GM23248 (cell line): ENCODE measurements at regions not wholly inside any gene's neighbourhood (a gene's known extent, or its start where the extent isn't known, plus 50 kb on each side); places are given as distances from the start of the nearest gene placed in this dataset.

ENCODE experiments used
- DNase-seq: peaks from one replicate; pipeline ENCODE4 v3.0.0-alpha.2; 2015
- H2AFZ ChIP-seq: fragments of 200-600 bp; sonication (generic); 2 replicates; pipeline ENCODE4 v1.6.1; 2016; ENCODE audit warnings: antibody characterized with exemption
- H3F3A ChIP-seq: fragments of 200-600 bp; sonication (generic); 2 replicates; pipeline ENCODE4 v1.6.1; 2016; ENCODE audit warnings: mild to moderate bottlenecking, antibody characterized with exemption, mixed run types; ENCODE audit not compliant: insufficient read depth
- H3K27ac ChIP-seq: fragments of 200-600 bp; sonication (generic); 2 replicates; pipeline ENCODE4 v1.5.1; 2016; ENCODE audit warnings: mild to moderate bottlenecking
- H3K27me3 ChIP-seq: fragments of 200-600 bp; sonication (generic); replicated peaks from 2 replicates; pipeline ENCODE4 v1.6.1; 2016; ENCODE audit warnings: mild to moderate bottlenecking; ENCODE audit not compliant: insufficient read depth
- H3K36me3 ChIP-seq: fragments of 200-600 bp; sonication (generic); 2 replicates; pipeline ENCODE4 v1.6.1; 2016; ENCODE audit warnings: low read depth, mild to moderate bottlenecking
- H3K4me1 ChIP-seq: fragments of 200-600 bp; sonication (generic); 2 replicates; pipeline ENCODE4 v1.6.1; 2016; ENCODE audit warnings: mild to moderate bottlenecking; ENCODE audit not compliant: insufficient read depth
- H3K4me2 ChIP-seq: fragments of 200-600 bp; sonication (generic); one replicate; pipeline ENCODE4 v1.6.1; 2016; ENCODE audit warnings: mild to moderate bottlenecking; ENCODE audit not compliant: unreplicated experiment
- H3K4me3 ChIP-seq: fragments of 200-600 bp; sonication (generic); 2 replicates; pipeline ENCODE4 v1.5.1; 2016; ENCODE audit warnings: mild to moderate bottlenecking
- H3K79me2 ChIP-seq: fragments of 200-600 bp; sonication (generic); 2 replicates; pipeline ENCODE4 v1.6.1; 2016; ENCODE audit warnings: mild to moderate bottlenecking; ENCODE audit not compliant: insufficient read depth
- H3K9ac ChIP-seq: fragments of 200-600 bp; sonication (generic); 2 replicates; pipeline ENCODE4 v1.6.1; 2016; ENCODE audit warnings: mild to moderate bottlenecking
- H3K9me2 ChIP-seq: fragments of 200-600 bp; sonication (generic); 2 replicates; pipeline ENCODE4 v1.6.1; 2016; ENCODE audit warnings: mixed run types, mild to moderate bottlenecking, moderate library complexity; ENCODE audit not compliant: insufficient read depth
- H3K9me3 ChIP-seq: fragments of 200-600 bp; sonication (generic); one replicate; pipeline ENCODE4 v1.6.1; 2017; ENCODE audit warnings: low read depth
- H4K20me1 ChIP-seq: fragments of 200-600 bp; sonication (generic); 2 replicates; pipeline ENCODE4 v1.6.0; 2016; ENCODE audit not compliant: insufficient read depth
- EZH2 ChIP-seq: fragments of 200-600 bp; sonication (generic); IDR thresholded peaks from 2 replicates; pipeline ENCODE4 v1.6.1; 2018; ENCODE audit warnings: antibody characterized with exemption, mild to moderate bottlenecking; ENCODE audit not compliant: insufficient read depth, poor library complexity, severe bottlenecking
- EZH2phosphoT487 ChIP-seq: fragments of 200-600 bp; sonication (generic); IDR thresholded peaks from 2 replicates; pipeline ENCODE4 v1.6.1; 2018; ENCODE audit warnings: antibody characterized with exemption, moderate library complexity, mild to moderate bottlenecking, low read depth; ENCODE audit not compliant: insufficient read depth
- WGBS, 2 experiments: methylation state at CpG; one replicate each; pipeline ENCODE4 v1.1.6; 2015 to 2017; ENCODE audit warnings: low lambda C conversion rate in 2 of 2, low coverage in 1 of 2; ENCODE audit errors: missing lambda C conversion rate in 2 of 2; 5-methylcytosine and 5-hydroxymethylcytosine counted together
- in situ Hi-C: fragments of 300-500 bp; cut with MboI; formaldehyde crosslinking; loops from 2 replicates; pipeline ENCODE4 v1.15.0; 2020

DNA sequence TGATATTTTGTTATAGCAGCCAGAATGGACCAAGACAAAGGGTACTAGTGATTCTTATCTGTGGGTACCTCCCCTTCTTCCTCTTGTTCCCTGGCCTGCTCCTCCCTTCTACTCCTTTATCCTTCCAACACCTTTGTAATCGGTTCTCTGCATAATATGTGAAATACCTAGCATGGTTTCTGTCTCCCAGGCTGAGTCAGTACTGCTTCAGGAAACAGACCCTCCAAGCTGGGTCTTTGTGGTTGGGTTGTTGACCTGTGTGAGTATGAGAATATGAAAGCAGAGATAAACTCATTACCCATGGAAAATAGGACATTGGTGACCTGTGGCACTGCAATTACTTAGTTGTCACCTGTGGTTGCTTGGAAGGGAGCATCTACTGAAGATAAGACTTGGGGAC is 69.3 kb upstream of the KLF13 start:
- in situ Hi-C loops: no loop called here
- no peak overlapping the region for H3K4me2 ChIP-seq
- H3K4me3 ChIP-seq: no peak overlapping the region
- WGBS, 2 experiments: 32 to 46% methylated on average over 1 of the region's 1 CpG
- no peaks in the 10 kb centered on the region for H3K9me2 ChIP-seq
- H3K27ac ChIP-seq: no peak overlapping the region
- H3K9ac ChIP-seq: no peak overlapping the region
- no peak overlapping the region for H2AFZ ChIP-seq
- no peaks in the 10 kb centered on the region for H3K36me3 ChIP-seq
- no peaks in the 10 kb centered on the region for H3K4me1 ChIP-seq
- TF ChIP-seq EZH2phosphoT487 (no peak), EZH2 (no peak)
- no peaks in the 10 kb centered on the region for H3K79me2 ChIP-seq
- no peaks in the 10 kb centered on the region for H3F3A ChIP-seq
- no peak for DNase-seq
- H3K9me3 ChIP-seq: no peaks in the 10 kb centered on the region
- no peaks in the 10 kb centered on the region for H3K27me3 ChIP-seq
- no peaks in the 10 kb centered on the region for H4K20me1 ChIP-seq

DNA sequence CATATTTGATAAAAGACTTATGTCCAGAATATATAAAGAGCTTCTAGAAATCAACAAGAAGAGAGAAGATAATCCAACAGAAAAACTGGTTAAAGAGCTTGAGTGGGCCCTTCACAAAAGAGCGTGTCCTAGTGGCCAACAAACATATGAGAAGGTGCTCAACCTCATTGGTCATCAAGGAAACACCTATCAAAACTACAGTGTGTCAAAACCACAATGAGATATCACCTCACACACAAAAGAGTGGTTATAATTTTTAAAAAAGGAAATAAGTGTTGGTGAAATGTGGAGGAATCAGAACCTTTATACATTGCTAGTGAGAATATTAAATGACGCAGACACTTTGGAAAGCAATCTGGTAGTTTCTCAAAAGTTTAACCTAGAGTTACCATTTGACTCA is 68.4 kb upstream of the KLF13 start:
- H3K27ac ChIP-seq: no peak overlapping the region
- TF ChIP-seq EZH2phosphoT487 (no peak), EZH2 (no peak)

DNA sequence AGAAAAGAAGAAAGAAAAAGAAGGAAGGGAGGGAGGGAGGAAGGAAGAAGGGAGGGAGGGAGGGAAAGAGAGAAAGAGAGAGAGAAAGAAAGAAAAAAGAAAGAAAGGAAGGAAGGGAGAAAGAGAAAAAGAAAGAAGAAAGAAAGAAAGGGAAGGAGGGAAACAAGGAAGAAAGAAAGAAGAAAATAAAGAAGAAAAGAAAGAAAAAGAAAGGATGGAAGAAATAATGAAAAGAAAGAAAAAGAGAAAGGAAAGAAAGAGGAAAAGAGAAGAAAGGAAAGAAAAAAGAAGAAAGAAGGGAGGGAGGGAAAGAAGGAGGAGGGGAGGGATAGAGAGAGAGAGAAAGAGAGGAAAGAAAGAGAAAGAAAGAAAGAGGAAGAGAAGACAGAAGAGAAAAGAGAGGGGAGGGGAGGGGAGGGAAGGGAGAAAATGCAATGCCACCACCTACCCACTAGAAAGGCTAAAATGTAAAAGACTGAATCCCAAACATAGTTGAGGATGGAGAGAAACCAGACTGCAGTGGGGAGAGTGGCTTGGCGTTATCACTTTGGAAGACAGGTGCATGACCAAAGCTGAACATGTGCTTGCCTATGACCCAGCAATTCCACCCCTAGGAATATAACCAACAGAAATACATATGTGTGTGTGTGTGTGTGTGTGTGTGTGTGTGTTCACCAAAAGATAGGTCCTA is 66.9 kb upstream of the KLF13 start:
- in situ Hi-C loops: no loop called here
- Histone ChIP-seq H3F3A (no peaks in the 10 kb centered on the region), H2AFZ (no peak overlapping the region), H3K9me2 (no peaks in the 10 kb centered on the region), H3K27ac (no peak overlapping the region), H3K79me2 (no peaks in the 10 kb centered on the region), H3K9me3 (no peaks in the 10 kb centered on the region), H3K36me3 (no peaks in the 10 kb centered on the region), H3K27me3 (no peaks in the 10 kb centered on the region), H3K4me1 (no peaks in the 10 kb centered on the region), H3K4me3 (no peak overlapping the region), H4K20me1 (no peaks in the 10 kb centered on the region), H3K4me2 (no peak overlapping the region), H3K9ac (no peak overlapping the region)
- DNase-seq: no peak
- 38 to 47% methylated on average over 1 of the region's 1 CpG for WGBS, 2 experiments
- no peak for TF ChIP-seq EZH2phosphoT487
- TF ChIP-seq EZH2: no peak

More for the DNA sequence above, 68.4 kb upstream of the KLF13 start:
- Histone ChIP-seq H3K9me3 (no peaks in the 10 kb centered on the region), H3K9me2 (no peaks in the 10 kb centered on the region), H3F3A (no peaks in the 10 kb centered on the region), H3K27me3 (no peaks in the 10 kb centered on the region), H3K4me3 (no peak overlapping the region), H2AFZ (no peak overlapping the region), H3K4me2 (no peak overlapping the region), H4K20me1 (no peaks in the 10 kb centered on the region), H3K9ac (no peak overlapping the region), H3K4me1 (no peaks in the 10 kb centered on the region), H3K79me2 (no peaks in the 10 kb centered on the region), H3K36me3 (no peaks in the 10 kb centered on the region)
- WGBS, 2 experiments: 74% methylated on average over 2 of the region's 2 CpGs
- in situ Hi-C loops: no loop called here
- DNase-seq: no peak

DNA sequence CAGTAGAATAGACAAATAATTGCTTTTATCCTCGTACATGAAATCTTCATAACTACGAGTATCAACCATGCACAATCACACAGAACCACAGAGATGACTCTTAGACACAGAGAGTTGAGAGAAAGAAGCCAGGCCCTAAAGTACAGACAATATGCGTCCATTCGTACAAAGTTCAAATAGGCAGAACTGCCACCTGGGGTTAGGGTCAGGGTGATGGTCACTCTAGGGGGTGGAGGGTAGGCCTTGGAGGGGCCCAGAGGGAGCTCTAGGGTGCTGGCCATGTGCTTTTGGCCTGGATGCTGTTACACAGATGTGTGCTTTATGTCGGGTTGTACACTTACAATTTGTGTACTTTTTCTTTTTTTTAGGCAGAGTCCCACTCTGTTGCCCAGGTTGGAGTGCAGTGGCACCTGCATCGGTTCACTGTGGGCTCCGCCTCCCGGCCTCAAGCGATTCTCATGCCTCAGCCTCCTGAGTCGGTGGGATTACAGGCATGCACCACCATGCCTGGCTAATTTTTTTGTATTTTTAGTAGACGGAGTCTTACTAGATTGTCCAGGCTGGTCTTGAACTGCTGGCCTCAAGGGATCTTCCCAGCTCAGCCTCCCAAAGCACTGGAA is 65.9 kb upstream of the KLF13 start:
- Histone ChIP-seq H3K9me3 (no peaks in the 10 kb centered on the region), H3K27me3 (no peaks in the 10 kb centered on the region), H3K9me2 (no peaks in the 10 kb centered on the region), H4K20me1 (no peaks in the 10 kb centered on the region), H3K4me2 (no peak overlapping the region), H3F3A (no peaks in the 10 kb centered on the region), H3K9ac (no peak overlapping the region), H2AFZ (no peak overlapping the region), H3K27ac (no peak overlapping the region), H3K36me3 (no peaks in the 10 kb centered on the region), H3K4me1 (no peaks in the 10 kb centered on the region), H3K4me3 (no peak overlapping the region), H3K79me2 (no peaks in the 10 kb centered on the region)
- no peak for DNase-seq
- WGBS, 2 experiments: 74 to 77% methylated on average over 11 of the region's 11 CpGs
- in situ Hi-C loops: no loop called here
- no peak for TF ChIP-seq EZH2phosphoT487
- no peak for TF ChIP-seq EZH2
